ENCODE measurements at regions not wholly inside any gene's neighbourhood (a gene's known extent, or its start where the extent isn't known, plus 50 kb on each side); places are given as distances from the start of the nearest gene placed in this dataset.

DNA sequence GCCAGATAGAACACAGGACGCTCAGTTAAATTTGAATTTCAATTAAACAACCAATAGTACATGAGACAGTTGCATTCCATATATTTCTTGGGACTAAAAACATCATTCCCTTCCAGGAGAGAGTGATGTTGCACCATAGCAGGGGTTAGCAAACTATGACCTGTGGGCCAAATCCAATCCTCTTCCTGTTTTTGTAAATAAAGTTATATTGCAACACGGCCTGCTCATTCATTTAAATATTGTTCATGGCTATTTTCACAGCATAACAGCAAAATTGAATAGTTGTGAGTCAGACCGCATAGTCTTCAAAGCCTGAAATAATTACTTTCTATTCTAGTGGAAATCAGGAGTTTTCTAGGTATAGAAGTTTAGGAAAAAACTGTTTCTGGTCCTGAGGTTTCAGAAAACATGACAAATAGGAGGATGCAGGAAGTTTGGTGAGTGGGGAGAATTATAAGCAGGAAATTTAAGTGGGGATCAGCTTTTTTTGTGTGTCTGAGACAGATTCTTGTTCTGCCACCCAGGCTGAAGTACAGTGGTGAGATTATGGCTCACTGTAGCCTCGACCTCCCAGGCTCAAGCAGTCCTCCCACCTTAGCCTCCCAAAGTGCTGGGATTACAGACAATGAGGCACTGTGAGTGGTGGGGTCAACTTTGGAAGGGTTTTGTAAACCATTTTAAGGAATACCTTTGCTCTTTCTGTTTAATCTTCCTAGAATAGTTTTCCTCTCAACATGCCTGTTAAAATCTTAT lies 131.5 kb downstream of the SOCS6 start:
- TF ChIP-seq FOXM1 (IDR thresholded peaks at IDR 0.05; ENCODE audit: borderline replicate concordance), result no peak
- TF ChIP-seq SP1 (IDR thresholded peaks at IDR 0.05), result no peak
- no peak for TF ChIP-seq ELF4 (IDR thresholded peaks at IDR 0.05)
- TF ChIP-seq L3MBTL2 (conservative IDR thresholded peaks at IDR 0.05), result no peak
- no peak for TF ChIP-seq ZNF384 (IDR thresholded peaks at IDR 0.05)
- no peak for TF ChIP-seq TARDBP (IDR thresholded peaks at IDR 0.05)
- TF ChIP-seq SUZ12 (IDR thresholded peaks at IDR 0.05), result no peak
- TF ChIP-seq PKNOX1 (IDR thresholded peaks at IDR 0.05), result no peak
- TF ChIP-seq NFRKB (IDR thresholded peaks at IDR 0.05), result no peak
- TF ChIP-seq BHLHE40 (IDR thresholded peaks at IDR 0.05; ENCODE audit: borderline replicate concordance), result no peak
- TF ChIP-seq HDGF (IDR thresholded peaks at IDR 0.05; ENCODE audit: borderline replicate concordance), result no peak
- TF ChIP-seq FOXA1 (IDR thresholded peaks at IDR 0.05), result no peak
